Activated B cell treated with CpG ODN at 0.5 μM for 24 hours (primary cell): ENCODE measurements at regions not wholly inside any gene's neighbourhood (a gene's known extent, or its start where the extent isn't known, plus 50 kb on each side); places are given as distances from the start of the nearest gene placed in this dataset.

ENCODE experiments used
- ATAC-seq: fragments of 200-7000 bp; cut with Tn5 transposase; one replicate; pipeline ENCODE4 v1.10.0; 2021; ENCODE audit warnings: low read depth, mild to moderate bottlenecking, moderate library complexity
- CTCF ChIA-PET: fragments of 350-600 bp; sonication (Branson Sonifier 250); formaldehyde crosslinking; loops from one replicate; lab custom pipeline; 2021; ENCODE audit warnings: antibody characterized with exemption; lab: Charles Lee
- POLR2A ChIA-PET: fragments of 350-600 bp; sonication (Branson Sonifier 250); formaldehyde crosslinking; loops from one replicate; lab custom pipeline; 2021; ENCODE audit warnings: antibody characterized with exemption; lab: Charles Lee
- DNase-seq: peaks from one replicate; pipeline ENCODE4 v3.0.0; 2022
- H3K27ac Mint-ChIP-seq: one replicate; pipeline ENCODE4 v1.8.0; 2020; ENCODE audit warnings: mixed read lengths
- H3K27me3 Mint-ChIP-seq: one replicate; pipeline ENCODE4 v1.8.0; 2021; ENCODE audit warnings: mixed read lengths
- H3K36me3 Mint-ChIP-seq: one replicate; pipeline ENCODE4 v1.8.0; 2021; ENCODE audit warnings: low read depth, mixed read lengths
- H3K4me1 Mint-ChIP-seq: one replicate; pipeline ENCODE4 v1.8.0; 2021; ENCODE audit warnings: mixed read lengths
- H3K4me3 Mint-ChIP-seq: one replicate; pipeline ENCODE4 v1.8.0; 2020; ENCODE audit warnings: mild to moderate bottlenecking, mixed read lengths
- H3K9me3 Mint-ChIP-seq: one replicate; pipeline ENCODE4 v1.8.0; 2020; ENCODE audit warnings: mixed read lengths
- CTCF ChIP-seq: fragments of 200-600 bp; IDR thresholded peaks from one replicate; pipeline ENCODE4 v1.8.0; 2022; ENCODE audit warnings: antibody characterized with exemption, mild to moderate bottlenecking
- intact Hi-C: fragments of 100-400 bp; cut with micrococcal nuclease; formaldehyde crosslinking; loops from one replicate; pipeline ENCODE4 v1.15.1; 2024

- intact Hi-C loops = no loop called here
- POLR2A ChIA-PET = no interaction called here
- Mint-ChIP-seq H3K27ac (no peak overlapping the region), H3K27me3 (no peaks in the 10 kb centered on the region), H3K9me3 (no peaks in the 10 kb centered on the region), H3K36me3 (no peaks in the 10 kb centered on the region), H3K4me1 (no peaks in the 10 kb centered on the region), H3K4me3 (no peak overlapping the region)
- no peak for ATAC-seq
- no peak for TF ChIP-seq CTCF
- no peak for DNase-seq
- CTCF ChIA-PET = no interaction called here
Measured at GRCh38 chr12:77777274-77777673, 53.4 kb upstream of the NAV3 start.

GRCh38 chr12:77774761-77775160 is 55.9 kb upstream of the NAV3 start:
- no peak for ATAC-seq
- H3K36me3 Mint-ChIP-seq = no peaks in the 10 kb centered on the region
- no peaks in the 10 kb centered on the region for H3K4me1 Mint-ChIP-seq
- ChIA-PET POLR2A (no interaction called here), CTCF (no interaction called here)
- H3K4me3 Mint-ChIP-seq = no peak overlapping the region
- no peaks in the 10 kb centered on the region for H3K27me3 Mint-ChIP-seq
- no peak for DNase-seq
- TF ChIP-seq CTCF = no peak
- no peak overlapping the region for H3K27ac Mint-ChIP-seq
- intact Hi-C loops = no loop called here
- H3K9me3 Mint-ChIP-seq = peaks cover 4% of the 10 kb centered on the region

GRCh38 chr12:77772676-77773298 is 57.9 kb upstream of the NAV3 start:
- no peak for ATAC-seq
- no peaks in the 10 kb centered on the region for H3K4me1 Mint-ChIP-seq
- no peak for TF ChIP-seq CTCF
- no peaks in the 10 kb centered on the region for H3K27me3 Mint-ChIP-seq
- H3K9me3 Mint-ChIP-seq = peaks cover 4% of the 10 kb centered on the region
- no peak for DNase-seq
- H3K36me3 Mint-ChIP-seq = no peaks in the 10 kb centered on the region
- H3K27ac Mint-ChIP-seq = no peak overlapping the region
- H3K4me3 Mint-ChIP-seq = no peak overlapping the region
- intact Hi-C loops = no loop called here
- CTCF ChIA-PET = no interaction called here
- POLR2A ChIA-PET = no interaction called here

- ChIA-PET CTCF (no interaction called here), POLR2A (no interaction called here)
- H3K27ac Mint-ChIP-seq = no peak overlapping the region
- no peaks in the 10 kb centered on the region for H3K4me1 Mint-ChIP-seq
- DNase-seq = no peak
- no peaks in the 10 kb centered on the region for H3K27me3 Mint-ChIP-seq
- H3K36me3 Mint-ChIP-seq = no peaks in the 10 kb centered on the region
- intact Hi-C loops = no loop called here
- H3K9me3 Mint-ChIP-seq = peaks cover 4% of the 10 kb centered on the region
- no peak for TF ChIP-seq CTCF
- H3K4me3 Mint-ChIP-seq = no peak overlapping the region
- ATAC-seq = no peak
Measured at GRCh38 chr12:77768558-77768957, 62.1 kb upstream of the NAV3 start.

- Mint-ChIP-seq H3K9me3 (peaks cover 4% of the 10 kb centered on the region), H3K27ac (no peak overlapping the region), H3K27me3 (no peaks in the 10 kb centered on the region), H3K4me1 (no peaks in the 10 kb centered on the region), H3K36me3 (no peaks in the 10 kb centered on the region), H3K4me3 (no peak overlapping the region)
- TF ChIP-seq CTCF = no peak
- no peak for ATAC-seq
- intact Hi-C loops = no loop called here
- ChIA-PET POLR2A (no interaction called here), CTCF (no interaction called here)
- no peak for DNase-seq
Measured at GRCh38 chr12:77767756-77768343, 62.8 kb upstream of the NAV3 start.
